ENCODE measurements at regions not wholly inside any gene's neighbourhood (a gene's known extent, or its start where the extent isn't known, plus 50 kb on each side); places are given as distances from the start of the nearest gene placed in this dataset.

GRCh38 chr2:120575966-120576365 lies 159.7 kb upstream of the GLI2 start:
- peaks cover 27% of the 10 kb centered on the region for H3K27me3 Mint-ChIP-seq
- H3K4me1 Mint-ChIP-seq, result no peaks in the 10 kb centered on the region
- no peak overlapping the region for H3K4me3 Mint-ChIP-seq
- H3K36me3 Mint-ChIP-seq, result no peaks in the 10 kb centered on the region
- no peaks in the 10 kb centered on the region for H3K9me3 Mint-ChIP-seq
- DNase-seq, result no peak
- no peak overlapping the region for H3K27ac Mint-ChIP-seq

GRCh38 chr2:120576509-120577474 lies 158.9 kb upstream of the GLI2 start:
- peaks cover 27% of the 10 kb centered on the region for H3K27me3 Mint-ChIP-seq
- H3K4me3 Mint-ChIP-seq, result no peak overlapping the region
- H3K4me1 Mint-ChIP-seq, result no peaks in the 10 kb centered on the region
- H3K27ac Mint-ChIP-seq, result no peak overlapping the region
- no peaks in the 10 kb centered on the region for H3K9me3 Mint-ChIP-seq
- no peaks in the 10 kb centered on the region for H3K36me3 Mint-ChIP-seq
- no peak for DNase-seq

- Mint-ChIP-seq H3K4me1 (no peaks in the 10 kb centered on the region), H3K27ac (no peak overlapping the region), H3K4me3 (no peak overlapping the region), H3K9me3 (no peaks in the 10 kb centered on the region), H3K27me3 (peaks cover 31% of the 10 kb centered on the region), H3K36me3 (no peaks in the 10 kb centered on the region)
- no peak for DNase-seq
These were observed 157.9 kb upstream of the GLI2 start for GRCh38 chr2:120577721-120578295.

- Mint-ChIP-seq H3K4me1 (no peaks in the 10 kb centered on the region), H3K27me3 (peaks cover 36% of the 10 kb centered on the region), H3K27ac (no peak overlapping the region), H3K4me3 (no peak overlapping the region), H3K36me3 (no peaks in the 10 kb centered on the region), H3K9me3 (no peaks in the 10 kb centered on the region)
- no peak for DNase-seq
These were observed 156.9 kb upstream of the GLI2 start for GRCh38 chr2:120578576-120579352.

- DNase-seq, result no peak
- H3K36me3 Mint-ChIP-seq, result no peaks in the 10 kb centered on the region
- no peaks in the 10 kb centered on the region for H3K4me1 Mint-ChIP-seq
- H3K4me3 Mint-ChIP-seq, result no peak overlapping the region
- no peak overlapping the region for H3K27ac Mint-ChIP-seq
- H3K9me3 Mint-ChIP-seq, result no peaks in the 10 kb centered on the region
- H3K27me3 Mint-ChIP-seq, result peaks cover 41% of the 10 kb centered on the region
These were observed 155.6 kb upstream of the GLI2 start for GRCh38 chr2:120579916-120580685.

GRCh38 chr2:120580709-120581108 lies 155.0 kb upstream of the GLI2 start:
- no peak for DNase-seq
- H3K36me3 Mint-ChIP-seq, result no peaks in the 10 kb centered on the region
- H3K27me3 Mint-ChIP-seq, result peaks cover 43% of the 10 kb centered on the region
- H3K4me1 Mint-ChIP-seq, result no peaks in the 10 kb centered on the region
- H3K9me3 Mint-ChIP-seq, result no peaks in the 10 kb centered on the region
- H3K4me3 Mint-ChIP-seq, result no peak overlapping the region
- H3K27ac Mint-ChIP-seq, result no peak overlapping the region

- H3K9me3 Mint-ChIP-seq, result no peaks in the 10 kb centered on the region
- no peak overlapping the region for H3K27ac Mint-ChIP-seq
- DNase-seq, result no peak
- H3K4me1 Mint-ChIP-seq, result no peaks in the 10 kb centered on the region
- H3K36me3 Mint-ChIP-seq, result no peaks in the 10 kb centered on the region
- no peak overlapping the region for H3K4me3 Mint-ChIP-seq
- H3K27me3 Mint-ChIP-seq, result peaks cover 46% of the 10 kb centered on the region
These were observed 152.5 kb upstream of the GLI2 start for GRCh38 chr2:120583121-120583520.

- DNase-seq, result no peak
These were observed 151.7 kb upstream of the GLI2 start for GRCh38 chr2:120583851-120584570.

GRCh38 chr2:120586507-120587278 lies 149.0 kb upstream of the GLI2 start:
- Mint-ChIP-seq H3K4me3 (peak overlapping the region; percentile 41), H3K27me3 (peaks cover 58% of the 10 kb centered on the region), H3K9me3 (no peaks in the 10 kb centered on the region), H3K27ac (no peak overlapping the region), H3K4me1 (no peaks in the 10 kb centered on the region), H3K36me3 (no peaks in the 10 kb centered on the region)
- DNase-seq, result no peak

More at GRCh38 chr2:120583851-120584570, 151.7 kb upstream of the GLI2 start:
- no peaks in the 10 kb centered on the region for H3K9me3 Mint-ChIP-seq
- no peak overlapping the region for H3K4me3 Mint-ChIP-seq
- H3K4me1 Mint-ChIP-seq, result no peaks in the 10 kb centered on the region
- H3K27me3 Mint-ChIP-seq, result peaks cover 51% of the 10 kb centered on the region
- H3K36me3 Mint-ChIP-seq, result no peaks in the 10 kb centered on the region
- no peak overlapping the region for H3K27ac Mint-ChIP-seq

- Mint-ChIP-seq H3K27ac (no peak overlapping the region), H3K36me3 (no peaks in the 10 kb centered on the region), H3K4me3 (no peak overlapping the region), H3K27me3 (peaks cover 57% of the 10 kb centered on the region), H3K9me3 (no peaks in the 10 kb centered on the region), H3K4me1 (no peaks in the 10 kb centered on the region)
- no peak for DNase-seq
These were observed 148.2 kb upstream of the GLI2 start for GRCh38 chr2:120587279-120587996.

GRCh38 chr2:120587997-120588336 lies 147.7 kb upstream of the GLI2 start:
- DNase-seq, result no peak
- no peaks in the 10 kb centered on the region for H3K4me1 Mint-ChIP-seq
- no peak overlapping the region for H3K27ac Mint-ChIP-seq
- H3K9me3 Mint-ChIP-seq, result no peaks in the 10 kb centered on the region
- no peak overlapping the region for H3K4me3 Mint-ChIP-seq
- H3K36me3 Mint-ChIP-seq, result no peaks in the 10 kb centered on the region
- H3K27me3 Mint-ChIP-seq, result peaks cover 54% of the 10 kb centered on the region

- Mint-ChIP-seq H3K4me1 (no peaks in the 10 kb centered on the region), H3K27me3 (peaks cover 45% of the 10 kb centered on the region), H3K9me3 (no peaks in the 10 kb centered on the region), H3K27ac (no peak overlapping the region), H3K36me3 (no peaks in the 10 kb centered on the region), H3K4me3 (no peak overlapping the region)
- no peak for DNase-seq
These were observed 145.7 kb upstream of the GLI2 start for GRCh38 chr2:120589771-120590608.

All from activated naive CD8-positive, alpha-beta T cell treated with anti-CD3 and anti-CD28 coated beads for 36 hours (primary cell).